PC-3 (cell line): ENCODE measurements at regions not wholly inside any gene's neighbourhood (a gene's known extent, or its start where the extent isn't known, plus 50 kb on each side); places are given as distances from the start of the nearest gene placed in this dataset.

Experiments
- ATAC-seq: fragments of 200-7000 bp; cut with Tn5 transposase; 2 replicates; pipeline ENCODE4 v1.9.1; 2020; ENCODE audit warnings: mild to moderate bottlenecking, moderate library complexity
- BruUV-seq: library from RNA; stranded (reverse); fragments of 400-500 nt; replicated peaks from 2 replicates; lab custom pipeline; 2021; lab: Mats Ljungman, UMichigan
- CTCF ChIA-PET: fragments of 300-600 bp; sonication (Branson Sonifier 250); formaldehyde crosslinking; loops from one replicate; lab custom pipeline; 2022; ENCODE audit warnings: antibody characterized with exemption; lab: Charles Lee
- POLR2A ChIA-PET: fragments of 300-600 bp; sonication (Branson Sonifier 250); formaldehyde crosslinking; loops from one replicate; lab custom pipeline; 2022; ENCODE audit warnings: antibody characterized with exemption; ENCODE audit not compliant: unreplicated experiment; lab: Charles Lee
- DNase-seq: peaks from one replicate; pipeline ENCODE4 v3.0.0-alpha.2; 2015
- H2AFZ ChIP-seq: fragments of 300-600 bp; sonication (generic); 2 replicates; pipeline ENCODE4 v1.6.0; 2016; ENCODE audit warnings: antibody characterized with exemption, low read length
- H3F3A ChIP-seq: fragments of 300-600 bp; sonication (generic); one replicate; pipeline ENCODE4 v1.6.0; 2017; ENCODE audit warnings: antibody characterized with exemption, low read length, control low read depth, mild to moderate bottlenecking; ENCODE audit not compliant: unreplicated experiment
- H3K27ac ChIP-seq: fragments of 300-600 bp; sonication (generic); 2 replicates; pipeline ENCODE4 v1.5.1; 2016; ENCODE audit warnings: mild to moderate bottlenecking, low read length
- H3K27me3 ChIP-seq: fragments of 300-600 bp; sonication (generic); 2 replicates; pipeline ENCODE4 v1.6.1; 2016; ENCODE audit warnings: low read length, mixed read lengths
- H3K36me3 ChIP-seq: fragments of 300-600 bp; sonication (generic); 2 replicates; pipeline ENCODE4 v1.6.1; 2016; ENCODE audit warnings: low read depth, mixed run types, low read length, mixed read lengths
- H3K4me1 ChIP-seq: fragments of 300-600 bp; sonication (generic); 2 replicates; pipeline ENCODE4 v1.5.1; 2016; ENCODE audit warnings: low read length; ENCODE audit not compliant: insufficient read depth
- H3K4me2 ChIP-seq: fragments of 300-600 bp; sonication (generic); 2 replicates; pipeline ENCODE4 v1.6.0; 2016; ENCODE audit warnings: low read length
- H3K4me3 ChIP-seq: fragments of 300-600 bp; sonication (generic); 2 replicates; pipeline ENCODE4 v1.5.1; 2016; ENCODE audit warnings: mild to moderate bottlenecking, low read length, mixed read lengths
- H3K79me2 ChIP-seq: fragments of 300-600 bp; sonication (generic); 2 replicates; pipeline ENCODE4 v1.6.1; 2017; ENCODE audit warnings: low read length, mixed read lengths
- H3K9ac ChIP-seq: fragments of 300-600 bp; sonication (generic); 2 replicates; pipeline ENCODE4 v1.6.0; 2016; ENCODE audit warnings: mild to moderate bottlenecking, low read length
- H3K9me2 ChIP-seq: fragments of 300-600 bp; sonication (generic); replicated peaks from 2 replicates; pipeline ENCODE4 v1.6.1; 2016; ENCODE audit warnings: mixed run types, low read length, mixed read lengths
- H3K9me3 ChIP-seq: fragments of 300-600 bp; sonication (generic); 2 replicates; pipeline ENCODE4 v1.6.1; 2016; ENCODE audit warnings: low read length, mixed read lengths
- H4K20me1 ChIP-seq: fragments of 300-600 bp; sonication (generic); 2 replicates; pipeline ENCODE4 v1.6.1; 2016; ENCODE audit warnings: low read length, mixed read lengths
- CTCF ChIP-seq: fragments of 300-600 bp; sonication (generic); conservative IDR thresholded peaks from 2 replicates; pipeline ENCODE4 v1.5.1; 2017; ENCODE audit warnings: antibody characterized with exemption, low read depth, mild to moderate bottlenecking, low read length
- EZH2 ChIP-seq: fragments of 300-600 bp; sonication (generic); IDR thresholded peaks from one replicate; pipeline ENCODE4 v1.6.1; 2017; ENCODE audit warnings: antibody characterized with exemption, mild to moderate bottlenecking, low read length; ENCODE audit not compliant: unreplicated experiment
- EZH2phosphoT487 ChIP-seq: fragments of 300-600 bp; sonication (generic); IDR thresholded peaks from 2 replicates; pipeline ENCODE4 v1.6.1; 2018; ENCODE audit warnings: mild to moderate bottlenecking, antibody characterized with exemption, low read length, borderline replicate concordance
- intact Hi-C: fragments of 100-400 bp; cut with micrococcal nuclease; formaldehyde crosslinking; loops from 2 replicates; pipeline ENCODE4 v1.9.0; 2023

- H3K4me1 ChIP-seq: peaks cover 17% of the 10 kb centered on the region
- no peaks in the 10 kb centered on the region for H3K9me3 ChIP-seq
- POLR2A ChIA-PET: no interaction called here
- no TSS peak for BruUV-seq
- no peak overlapping the region for H3K9ac ChIP-seq
- no peak overlapping the region for H2AFZ ChIP-seq
- H3K4me3 ChIP-seq: no peak overlapping the region
- no peak for ATAC-seq
- CTCF ChIA-PET: no interaction called here
- no peaks in the 10 kb centered on the region for H3K36me3 ChIP-seq
- no peaks in the 10 kb centered on the region for H3K9me2 ChIP-seq
- no peak overlapping the region for H3K4me2 ChIP-seq
- no peaks in the 10 kb centered on the region for H3F3A ChIP-seq
- intact Hi-C loops: no loop called here
- DNase-seq: peak; percentile 23
- H3K79me2 ChIP-seq: no peaks in the 10 kb centered on the region
- no peak overlapping the region for H3K27ac ChIP-seq
- no peaks in the 10 kb centered on the region for H4K20me1 ChIP-seq
- peaks cover 32% of the 10 kb centered on the region for H3K27me3 ChIP-seq
- TF ChIP-seq EZH2phosphoT487: no peak
- no peak for TF ChIP-seq EZH2
- no peak for TF ChIP-seq CTCF
These were observed 249.0 kb downstream of the TLE3 start for GRCh38 chr15:69848551-69849231.

GRCh38 chr15:69849232-69849610 lies 248.5 kb downstream of the TLE3 start:
- POLR2A ChIA-PET: no interaction called here
- Histone ChIP-seq H3K27ac (no peak overlapping the region), H3K4me2 (no peak overlapping the region), H3K27me3 (peaks cover 27% of the 10 kb centered on the region), H3K4me1 (peaks cover 22% of the 10 kb centered on the region), H4K20me1 (no peaks in the 10 kb centered on the region), H3K4me3 (no peak overlapping the region), H3K9ac (no peak overlapping the region), H3K79me2 (no peaks in the 10 kb centered on the region), H3F3A (peaks cover 5% of the 10 kb centered on the region), H3K9me2 (no peaks in the 10 kb centered on the region), H2AFZ (no peak overlapping the region), H3K36me3 (no peaks in the 10 kb centered on the region), H3K9me3 (no peaks in the 10 kb centered on the region)
- no peak for ATAC-seq
- CTCF ChIA-PET: no interaction called here
- no peak for DNase-seq
- BruUV-seq: no TSS peak
- intact Hi-C loops: no loop called here
- no peak for TF ChIP-seq EZH2phosphoT487
- TF ChIP-seq EZH2: no peak
- TF ChIP-seq CTCF: no peak

GRCh38 chr15:69852482-69852881 lies 245.2 kb downstream of the TLE3 start:
- peak; percentile 33 for DNase-seq
- Histone ChIP-seq H4K20me1 (no peaks in the 10 kb centered on the region), H3K9me2 (no peaks in the 10 kb centered on the region), H3K36me3 (no peaks in the 10 kb centered on the region), H2AFZ (no peak overlapping the region), H3K9ac (no peak overlapping the region), H3K9me3 (no peaks in the 10 kb centered on the region), H3F3A (peaks cover 7% of the 10 kb centered on the region), H3K4me3 (no peak overlapping the region), H3K4me2 (peak overlapping the region; percentile 71; the same call in 1 of the 2 replicates), H3K4me1 (peaks cover 31% of the 10 kb centered on the region), H3K79me2 (no peaks in the 10 kb centered on the region), H3K27ac (no peak overlapping the region), H3K27me3 (peaks cover 2% of the 10 kb centered on the region; the same call in 1 of the 2 replicates)
- TF ChIP-seq EZH2 (no peak), CTCF (no peak), EZH2phosphoT487 (no peak)
- POLR2A ChIA-PET: no interaction called here
- BruUV-seq: no TSS peak
- intact Hi-C loops: no loop called here
- ATAC-seq: no peak
- CTCF ChIA-PET: no interaction called here
